NB4 (cell line): ENCODE measurements at regions not wholly inside any gene's neighbourhood (a gene's known extent, or its start where the extent isn't known, plus 50 kb on each side); places are given as distances from the start of the nearest gene placed in this dataset.

Source experiments
- TF ChIP-seq, protein P1 (sequence below): IDR thresholded peaks from one replicate; pipeline ENCODE4 v1.5.1; 2012; ENCODE audit warnings: low read depth, low read length
- TF ChIP-seq, protein P2 (sequence below): IDR thresholded peaks from 2 replicates; pipeline ENCODE4 v1.6.1; 2011; ENCODE audit warnings: low read depth, low read length

GRCh38 chr2:39515897-39516346 is 78.8 kb upstream of the MAP4K3 start:
- TF ChIP-seq, protein P1, sequence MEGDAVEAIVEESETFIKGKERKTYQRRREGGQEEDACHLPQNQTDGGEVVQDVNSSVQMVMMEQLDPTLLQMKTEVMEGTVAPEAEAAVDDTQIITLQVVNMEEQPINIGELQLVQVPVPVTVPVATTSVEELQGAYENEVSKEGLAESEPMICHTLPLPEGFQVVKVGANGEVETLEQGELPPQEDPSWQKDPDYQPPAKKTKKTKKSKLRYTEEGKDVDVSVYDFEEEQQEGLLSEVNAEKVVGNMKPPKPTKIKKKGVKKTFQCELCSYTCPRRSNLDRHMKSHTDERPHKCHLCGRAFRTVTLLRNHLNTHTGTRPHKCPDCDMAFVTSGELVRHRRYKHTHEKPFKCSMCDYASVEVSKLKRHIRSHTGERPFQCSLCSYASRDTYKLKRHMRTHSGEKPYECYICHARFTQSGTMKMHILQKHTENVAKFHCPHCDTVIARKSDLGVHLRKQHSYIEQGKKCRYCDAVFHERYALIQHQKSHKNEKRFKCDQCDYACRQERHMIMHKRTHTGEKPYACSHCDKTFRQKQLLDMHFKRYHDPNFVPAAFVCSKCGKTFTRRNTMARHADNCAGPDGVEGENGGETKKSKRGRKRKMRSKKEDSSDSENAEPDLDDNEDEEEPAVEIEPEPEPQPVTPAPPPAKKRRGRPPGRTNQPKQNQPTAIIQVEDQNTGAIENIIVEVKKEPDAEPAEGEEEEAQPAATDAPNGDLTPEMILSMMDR, result no peak
- TF ChIP-seq, protein P2, sequence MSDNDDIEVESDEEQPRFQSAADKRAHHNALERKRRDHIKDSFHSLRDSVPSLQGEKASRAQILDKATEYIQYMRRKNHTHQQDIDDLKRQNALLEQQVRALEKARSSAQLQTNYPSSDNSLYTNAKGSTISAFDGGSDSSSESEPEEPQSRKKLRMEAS, result no peak
